HCT116 (cell line): ENCODE measurements at regions not wholly inside any gene's neighbourhood (a gene's known extent, or its start where the extent isn't known, plus 50 kb on each side); places are given as distances from the start of the nearest gene placed in this dataset.

Experiments
- ATAC-seq: fragments of 200-7000 bp; cut with Tn5 transposase; 2 replicates; pipeline ENCODE4 v1.9.1; 2020; ENCODE audit warnings: mild to moderate bottlenecking, moderate library complexity
- BruUV-seq: library from RNA; stranded (reverse); fragments of 400-500 nt; replicated peaks from 2 replicates; lab custom pipeline; 2021; lab: Mats Ljungman, UMichigan
- CTCF ChIA-PET: fragments of 300-600 bp; sonication (Branson Sonifier 250); formaldehyde crosslinking; loops from one replicate; lab custom pipeline; 2021; ENCODE audit warnings: antibody characterized with exemption; lab: Charles Lee
- POLR2A ChIA-PET: fragments of 300-600, 350-600 bp; sonication (Branson Sonifier 250); formaldehyde crosslinking; loops from one replicate; lab custom pipeline; 2021; ENCODE audit warnings: antibody characterized with exemption; lab: Charles Lee
- RAD21 ChIA-PET, 2 experiments: fragments of 300-600 bp; sonication (Branson Sonifier 250); formaldehyde crosslinking; loops; one replicate each; lab custom pipeline; 2023; ENCODE audit warnings: low total read pairs in 2 of 2; ENCODE audit not compliant: uncharacterized antibody in 2 of 2, unreplicated experiment in 2 of 2, low non-redundant PET in 1 of 2; lab: Charles Lee
- DNase-seq: peaks from one replicate; pipeline ENCODE4 v3.0.0-alpha.2; 2010; ENCODE audit warnings: low read depth, low spot score
- H2AFZ ChIP-seq: fragments of 200-600 bp; shearing (Covaris generic), sonication (generic); 2 replicates; pipeline ENCODE4 v1.6.1; 2017; ENCODE audit warnings: low read depth, mixed run types, mixed read lengths, antibody characterized with exemption, low read length; ENCODE audit not compliant: poor library complexity, severe bottlenecking
- H3K27ac ChIP-seq: 2 replicates; pipeline ENCODE4 v1.5.1; 2012; ENCODE audit warnings: low read depth, low read length
- H3K27me3 ChIP-seq: fragments of 200-600 bp; sonication (generic); 2 replicates; pipeline ENCODE4 v1.6.1; 2016; ENCODE audit warnings: mixed run types, low read length, mixed read lengths; ENCODE audit not compliant: insufficient read depth
- H3K36me3 ChIP-seq, 2 experiments: fragments of 200-500 bp in 1 of 2; fragments of 200-600 bp in 1 of 2; sonication (Bioruptor generic) in 1 of 2; sonication (generic) in 1 of 2; 2 replicates each; pipeline versions ENCODE4 v1.5.1 to v1.6.1; 2014 to 2016; ENCODE audit warnings: low read length in 2 of 2, inconsistent platforms in 1 of 2, mixed read lengths in 1 of 2, mixed run types in 1 of 2; ENCODE audit not compliant: insufficient read depth in 2 of 2, control insufficient read depth in 1 of 2
- H3K4me1 ChIP-seq, 2 experiments: fragments of 200-600 bp in 1 of 2; sonication (generic) in 1 of 2; 2 replicates each; pipeline versions ENCODE4 v1.5.1 to v1.6.1; 2012 to 2017; ENCODE audit warnings: low read length in 2 of 2, inconsistent platforms in 1 of 2, mild to moderate bottlenecking in 1 of 2, mixed read lengths in 1 of 2, mixed run types in 1 of 2, moderate library complexity in 1 of 2; ENCODE audit not compliant: insufficient read depth in 2 of 2, control insufficient read depth in 1 of 2
- H3K4me2 ChIP-seq: fragments of 200-600 bp; sonication (generic); 2 replicates; pipeline ENCODE4 v1.6.1; 2017; ENCODE audit warnings: mixed run types, low read length, mixed read lengths
- H3K4me3 ChIP-seq, 2 experiments: fragments of 200-600 bp in 1 of 2; sonication (generic) in 1 of 2; replicated peaks in 1 of 2; 2 replicates each; pipeline ENCODE4 v1.5.1; 2011 to 2016; ENCODE audit warnings: low read length in 2 of 2, control low read depth in 1 of 2, low read depth in 1 of 2, mild to moderate bottlenecking in 1 of 2, mixed read lengths in 1 of 2, mixed run types in 1 of 2
- H3K79me2 ChIP-seq: fragments of 200-600 bp; sonication (generic); 2 replicates; pipeline ENCODE4 v1.6.1; 2017; ENCODE audit warnings: mild to moderate bottlenecking, mixed run types, low read length, moderate library complexity, mixed read lengths; ENCODE audit not compliant: insufficient read depth
- H3K9ac ChIP-seq: fragments of 200-600 bp; sonication (generic); 2 replicates; pipeline ENCODE4 v1.6.1; 2016; ENCODE audit warnings: low read length, mixed read lengths
- H3K9me2 ChIP-seq: fragments of 200-600 bp; sonication (generic), shearing (Covaris generic); 2 replicates; pipeline ENCODE4 v1.6.1; 2017; ENCODE audit warnings: mixed run types, mild to moderate bottlenecking, moderate library complexity; ENCODE audit not compliant: insufficient read depth
- H3K9me3 ChIP-seq, 2 experiments: fragments of 200-500 bp in 1 of 2; fragments of 200-600 bp in 1 of 2; sonication (Bioruptor generic) in 1 of 2; sonication (generic) in 1 of 2; 2 replicates each; pipeline ENCODE4 v1.6.1; 2014 to 2017; ENCODE audit warnings: low read length in 2 of 2, mixed read lengths in 2 of 2, inconsistent platforms in 1 of 2, low read depth in 1 of 2, mild to moderate bottlenecking in 1 of 2, mixed run types in 1 of 2, moderate library complexity in 1 of 2; ENCODE audit not compliant: control insufficient read depth in 1 of 2, insufficient read depth in 1 of 2
- H4K20me1 ChIP-seq: fragments of 200-600 bp; sonication (generic), shearing (Covaris generic); 2 replicates; pipeline ENCODE4 v1.6.1; 2017; ENCODE audit warnings: mixed run types, mild to moderate bottlenecking, moderate library complexity; ENCODE audit not compliant: insufficient read depth
- CBX3 ChIP-seq: IDR thresholded peaks from 2 replicates; pipeline ENCODE4 v1.6.1; 2012; ENCODE audit warnings: low read depth
- CEBPB ChIP-seq: IDR thresholded peaks from 2 replicates; pipeline ENCODE4 v1.6.1; 2012; ENCODE audit warnings: low read depth
- CTCF ChIP-seq, 3 experiments: fragments of 200-600 bp in 1 of 3; sonication (generic) in 1 of 3; IDR thresholded peaks in 2 of 3; conservative IDR thresholded peaks in 1 of 3; 2 replicates each; pipeline ENCODE4 v1.5.1; 2012 to 2017; ENCODE audit warnings: low read depth in 2 of 3, low read length in 2 of 3, antibody characterized with exemption in 1 of 3, borderline replicate concordance in 1 of 3, control low read depth in 1 of 3, mild to moderate bottlenecking in 1 of 3, mixed read lengths in 1 of 3, mixed run types in 1 of 3, moderate library complexity in 1 of 3; ENCODE audit not compliant: insufficient read depth in 1 of 3
- EGR1 ChIP-seq: IDR thresholded peaks from 2 replicates; pipeline ENCODE4 v1.6.1; 2012; ENCODE audit warnings: low read depth
- ELF1 ChIP-seq: IDR thresholded peaks from 2 replicates; pipeline ENCODE4 v1.6.1; 2012; ENCODE audit warnings: low read depth, borderline replicate concordance
- EZH2 ChIP-seq: fragments of 200-600 bp; sonication (generic); IDR thresholded peaks from 2 replicates; pipeline ENCODE4 v1.6.1; 2017; ENCODE audit warnings: antibody characterized with exemption, mixed run types
- EZH2phosphoT487 ChIP-seq: fragments of 200-600 bp; IDR thresholded peaks from 2 replicates; pipeline ENCODE4 v1.6.1; 2018; ENCODE audit warnings: antibody characterized with exemption, borderline replicate concordance
- FOSL1 ChIP-seq: IDR thresholded peaks from 2 replicates; pipeline ENCODE4 v1.6.1; 2012; ENCODE audit warnings: low read depth
- JUND ChIP-seq: IDR thresholded peaks from 2 replicates; pipeline ENCODE4 v1.6.1; 2012
- MAX ChIP-seq: IDR thresholded peaks from 2 replicates; pipeline ENCODE4 v1.6.1; 2012
- POLR2A ChIP-seq: IDR thresholded peaks from 2 replicates; pipeline ENCODE4 v1.7.0; 2011; ENCODE audit warnings: borderline replicate concordance; ENCODE audit not compliant: insufficient read depth, insufficient read length; ENCODE audit errors: extremely low read depth
- POLR2AphosphoS5 ChIP-seq: IDR thresholded peaks from 2 replicates; pipeline ENCODE4 v1.6.1; 2011; ENCODE audit warnings: mild to moderate bottlenecking, low read depth, low read length, moderate library complexity
- RAD21 ChIP-seq: IDR thresholded peaks from 2 replicates; pipeline ENCODE4 v1.6.1; 2012; ENCODE audit warnings: low read depth, mild to moderate bottlenecking
- REST ChIP-seq: IDR thresholded peaks from 2 replicates; pipeline ENCODE4 v1.6.1; 2012; ENCODE audit warnings: low read depth
- SP1 ChIP-seq: IDR thresholded peaks from 2 replicates; pipeline ENCODE4 v1.6.1; 2012; ENCODE audit warnings: low read depth
- SRF ChIP-seq: IDR thresholded peaks from 2 replicates; pipeline ENCODE4 v1.6.1; 2012; ENCODE audit warnings: low read depth
- TCF7L2 ChIP-seq: IDR thresholded peaks from 2 replicates; pipeline ENCODE4 v1.7.0; 2011; ENCODE audit warnings: borderline replicate concordance, inconsistent platforms; ENCODE audit not compliant: insufficient read depth, insufficient read length; ENCODE audit errors: extremely low read depth
- ZBTB33 ChIP-seq: IDR thresholded peaks from 2 replicates; pipeline ENCODE4 v1.6.1; 2011; ENCODE audit warnings: mild to moderate bottlenecking, low read length, moderate library complexity; ENCODE audit not compliant: insufficient replicate concordance; ENCODE audit errors: extremely low read depth
- ZFX ChIP-seq: fragments of 450-650 bp; IDR thresholded peaks from 2 replicates; pipeline ENCODE4 v1.6.1; 2017
- ZNF274 ChIP-seq: fragments of 200-500 bp; sonication (Bioruptor generic); IDR thresholded peaks from 2 replicates; pipeline ENCODE4 v1.6.1; 2014; ENCODE audit warnings: mild to moderate bottlenecking, low read depth, low read length, inconsistent platforms
- intact Hi-C: fragments of 100-400 bp; cut with micrococcal nuclease; formaldehyde crosslinking; loops from 2 replicates; pipeline ENCODE4 v1.10.0; 2022

GRCh38 chr13:111906306-111906705, 160.6 kb upstream of the SOX1 start:
- ATAC-seq (no peak), DNase-seq (no peak)
- H3K36me3 ChIP-seq, result no peaks in the 10 kb centered on the region
- ChIA-PET CTCF (no interaction called here), POLR2A (no interaction called here), RAD21 (no interaction called here)
- H3K79me2 ChIP-seq, result no peaks in the 10 kb centered on the region
- intact Hi-C loops, result no loop called here
- no peaks in the 10 kb centered on the region for H3K9me2 ChIP-seq
- H3K4me3 ChIP-seq, result no peak overlapping the region
- H3K27me3 ChIP-seq, result peaks cover under 1% of the 10 kb centered on the region; the same call in 1 of the 2 replicates
- TF ChIP-seq EZH2 (no peak), POLR2AphosphoS5 (no peak), EZH2phosphoT487 (no peak), FOSL1 (no peak), REST (no peak), EGR1 (no peak), MAX (no peak), TCF7L2 (no peak), CTCF (IDR thresholded peaks at IDR 0.05 in 2 of 3, conservative IDR thresholded peaks at IDR 0.05 in 1 of 3; ENCODE audit: borderline replicate concordance in 1 of 3, insufficient read depth in 1 of 3, low read depth in 2 of 3, low read length in 2 of 3) (no peak), CEBPB (no peak), SP1 (no peak), ELF1 (no peak), JUND (no peak), ZBTB33 (no peak), SRF (no peak), POLR2A (no peak), ZNF274 (no peak), CBX3 (no peak), RAD21 (no peak), ZFX (no peak)
- no peaks in the 10 kb centered on the region for H4K20me1 ChIP-seq
- H2AFZ ChIP-seq, result no peak overlapping the region
- H3K4me2 ChIP-seq, result no peak overlapping the region
- BruUV-seq, result no TSS peak
- H3K4me1 ChIP-seq, result peaks cover 0 to 15% of the 10 kb centered on the region in 2 experiments; a peak in 2 of 4 replicates
- no peak overlapping the region for H3K27ac ChIP-seq
- no peak overlapping the region for H3K9ac ChIP-seq
- no peaks in the 10 kb centered on the region for H3K9me3 ChIP-seq
